Muscle layer of duodenum (tissue), 2 donors: ENCODE measurements at regions not wholly inside any gene's neighbourhood (a gene's known extent, or its start where the extent isn't known, plus 50 kb on each side); places are given as distances from the start of the nearest gene placed in this dataset.

Experiments
- H3K27ac ChIP-seq: one replicate; pipeline ENCODE4 v1.7.0; 2013; ENCODE audit warnings: mild to moderate bottlenecking, low read length
- H3K27me3 ChIP-seq: one replicate; pipeline ENCODE4 v1.7.0; 2013; ENCODE audit warnings: low read depth, mild to moderate bottlenecking, control low read depth, low read length
- H3K36me3 ChIP-seq, 2 donors: one replicate each; pipeline ENCODE4 v1.7.0; 2013; ENCODE audit warnings: low read length in 2 of 2, control low read depth in 1 of 2, mild to moderate bottlenecking in 1 of 2; ENCODE audit not compliant: insufficient read depth in 2 of 2, control insufficient read depth in 1 of 2
- H3K4me1 ChIP-seq, 2 donors: one replicate each; pipeline ENCODE4 v1.7.0; 2013; ENCODE audit warnings: low read length in 2 of 2, mild to moderate bottlenecking in 2 of 2, control low read depth in 1 of 2, moderate library complexity in 1 of 2; ENCODE audit not compliant: insufficient read depth in 2 of 2, control insufficient read depth in 1 of 2
- H3K4me3 ChIP-seq, 2 donors: one replicate each; pipeline ENCODE4 v1.7.0; 2013; ENCODE audit warnings: low read length in 2 of 2, low read depth in 1 of 2, mild to moderate bottlenecking in 1 of 2
- H3K9me3 ChIP-seq, 2 donors: one replicate each; pipeline ENCODE4 v1.7.0; 2013; ENCODE audit warnings: low read length in 2 of 2, control low read depth in 1 of 2, mild to moderate bottlenecking in 1 of 2; ENCODE audit not compliant: control insufficient read depth in 1 of 2
- donor health status: healthy.

DNA sequence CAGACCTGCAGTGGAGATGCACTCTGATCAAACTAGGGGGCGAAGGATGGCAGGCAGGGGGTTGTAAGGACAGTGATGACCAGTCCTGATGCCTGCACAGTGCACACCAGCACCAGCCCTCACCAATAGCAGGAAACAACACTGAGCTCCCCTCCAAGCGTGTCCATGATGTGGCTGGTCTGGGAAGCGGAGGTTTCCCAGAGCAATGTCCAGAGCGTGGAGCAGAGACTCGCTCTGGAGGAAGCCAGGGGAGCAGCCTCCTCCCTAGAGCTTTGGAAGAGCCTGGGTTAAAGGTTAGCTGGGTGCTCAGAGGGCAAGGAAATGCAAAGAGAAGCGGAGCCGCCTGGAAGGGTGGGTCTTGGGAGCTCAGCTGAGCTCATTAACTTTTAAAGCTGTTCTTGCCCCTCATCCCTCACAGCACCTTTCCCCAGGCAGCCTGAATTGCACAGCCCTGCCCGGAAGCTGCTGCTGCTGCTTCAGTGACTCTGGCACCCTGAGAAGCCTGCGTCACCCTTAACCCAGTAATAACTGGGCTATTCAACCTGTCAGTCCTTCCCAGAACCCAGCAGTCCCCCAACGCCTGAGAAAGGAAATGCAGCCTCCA, 162.2 kb upstream of the RAB4A start:
- Histone ChIP-seq H3K4me3 (no peak overlapping the region), H3K27me3 (no peaks in the 10 kb centered on the region), H3K27ac (no peak overlapping the region), H3K4me1 (peaks cover 3 to 4% of the 10 kb centered on the region in 2 donors), H3K36me3 (no peaks in the 10 kb centered on the region), H3K9me3 (no peaks in the 10 kb centered on the region)

DNA sequence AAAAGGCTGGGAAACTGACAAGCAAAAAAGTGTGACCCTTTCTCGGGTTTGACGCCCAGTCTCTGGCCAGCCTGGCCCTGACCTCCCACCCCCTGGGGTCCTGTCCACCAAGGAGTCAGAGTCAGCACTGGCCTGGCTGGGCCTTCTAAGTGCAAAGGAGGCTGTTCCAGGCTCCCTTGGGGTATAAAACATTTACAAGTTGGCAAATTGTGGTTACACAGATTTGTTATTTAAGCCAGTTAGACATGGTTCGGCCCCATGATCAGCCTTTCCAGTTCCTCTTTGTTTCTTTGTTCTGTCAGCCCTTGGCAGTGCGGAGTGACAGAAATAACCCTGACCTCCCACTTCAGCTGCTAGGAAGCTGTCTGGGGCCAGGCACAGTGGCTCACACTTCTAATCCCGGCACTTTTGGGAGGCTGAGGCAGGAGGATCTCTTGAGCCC, 161.6 kb upstream of the RAB4A start:
- H3K27me3 ChIP-seq, result no peaks in the 10 kb centered on the region
- peak overlapping the region; percentile 20 for H3K27ac ChIP-seq
- H3K4me1 ChIP-seq, result peaks cover 3 to 6% of the 10 kb centered on the region in 2 donors
- no peaks in the 10 kb centered on the region for H3K36me3 ChIP-seq
- H3K4me3 ChIP-seq, result no peak overlapping the region
- no peaks in the 10 kb centered on the region for H3K9me3 ChIP-seq

DNA sequence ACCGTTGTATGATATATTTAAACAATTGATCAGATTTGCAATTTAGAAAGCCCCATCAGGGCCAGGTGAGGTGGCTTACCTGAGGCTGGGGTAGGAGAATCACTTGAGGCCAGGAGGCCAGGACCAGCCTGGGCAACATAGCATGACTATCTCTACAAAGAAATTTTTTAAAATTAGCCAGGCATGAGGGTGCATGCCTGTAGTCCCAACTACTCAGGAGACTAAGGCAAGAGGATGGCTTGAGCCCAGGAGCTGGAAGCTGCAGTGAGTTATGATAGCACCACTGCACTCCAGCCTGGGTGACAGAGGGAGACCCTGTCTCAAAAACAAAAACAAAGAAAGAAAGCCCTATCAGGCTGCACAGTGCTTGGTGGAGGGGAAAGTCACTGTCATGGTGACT, 159.9 kb upstream of the RAB4A start:
- no peak overlapping the region for H3K4me3 ChIP-seq
- H3K27ac ChIP-seq, result no peak overlapping the region
- no peaks in the 10 kb centered on the region for H3K36me3 ChIP-seq
- no peaks in the 10 kb centered on the region for H3K27me3 ChIP-seq
- no peaks in the 10 kb centered on the region for H3K9me3 ChIP-seq
- H3K4me1 ChIP-seq, result peaks cover 3 to 14% of the 10 kb centered on the region in 2 donors

DNA sequence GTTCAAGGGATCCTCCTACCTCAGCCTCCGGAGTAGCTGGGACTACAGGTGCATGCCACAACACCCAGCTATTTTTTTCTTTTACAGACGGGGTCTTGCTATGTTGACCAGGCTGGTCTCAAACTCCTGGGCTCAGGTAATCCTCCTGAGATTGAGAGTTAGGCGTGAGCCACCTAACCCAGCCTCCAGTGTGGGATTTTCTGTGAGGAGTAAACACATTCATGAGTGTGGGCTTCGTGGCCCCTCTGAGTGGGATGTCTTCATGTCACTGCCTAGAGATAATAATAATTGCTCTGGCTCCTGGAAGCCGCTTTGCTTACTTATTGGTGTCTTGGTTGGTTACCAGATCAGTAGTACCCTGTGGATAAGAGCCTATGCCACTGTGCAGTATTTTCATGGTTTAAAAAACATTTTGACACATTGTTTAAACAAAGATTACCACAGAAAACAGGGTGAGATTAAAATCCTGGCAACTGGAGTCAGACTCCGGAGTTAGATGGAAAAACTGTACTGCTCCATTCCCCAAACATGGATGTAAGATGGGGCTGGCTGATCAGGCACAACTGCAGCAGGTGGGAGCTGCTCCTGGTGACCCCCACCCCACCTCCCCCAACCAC, 159.1 kb upstream of the RAB4A start:
- Histone ChIP-seq H3K9me3 (no peaks in the 10 kb centered on the region), H3K4me3 (no peak overlapping the region), H3K27ac (no peak overlapping the region), H3K27me3 (no peaks in the 10 kb centered on the region), H3K36me3 (no peaks in the 10 kb centered on the region), H3K4me1 (peaks cover 3 to 17% of the 10 kb centered on the region in 2 donors)

DNA sequence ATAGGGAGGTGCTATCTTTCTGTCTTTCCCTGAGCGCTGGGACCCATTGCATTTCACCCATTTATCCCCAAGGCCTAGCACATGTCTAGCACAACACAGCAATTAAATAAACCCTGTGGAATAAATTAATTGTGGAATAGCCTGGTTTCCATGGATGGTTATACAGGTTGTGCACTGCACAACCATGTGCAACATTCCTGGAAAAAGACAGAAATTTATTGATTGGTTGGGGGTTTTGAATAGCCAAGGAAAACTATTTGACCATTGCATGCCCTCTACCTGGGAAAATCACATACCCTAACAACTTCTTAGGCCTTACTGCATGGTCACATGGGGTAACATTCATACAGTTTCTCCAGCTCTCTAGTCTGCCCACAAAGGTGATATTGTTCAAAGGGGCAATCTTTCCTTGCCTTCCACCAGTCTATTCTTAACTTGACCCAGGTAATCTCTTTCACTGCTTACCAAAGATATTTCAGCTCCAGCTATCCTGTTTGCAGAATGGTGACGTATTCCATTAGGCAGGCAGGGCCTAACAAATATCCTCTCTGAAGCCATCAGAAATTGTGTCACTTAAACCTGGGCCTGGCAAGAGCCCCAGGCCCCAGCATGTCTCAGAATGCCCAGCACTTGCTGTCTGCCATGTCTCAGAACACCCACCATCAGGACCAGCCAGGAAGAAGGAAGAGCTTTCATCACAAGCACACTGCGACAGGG, 157.9 kb upstream of the RAB4A start:
- Histone ChIP-seq H3K27ac (no peak overlapping the region), H3K4me3 (no peak overlapping the region), H3K36me3 (no peaks in the 10 kb centered on the region), H3K9me3 (no peaks in the 10 kb centered on the region), H3K27me3 (no peaks in the 10 kb centered on the region), H3K4me1 (peaks cover 10 to 23% of the 10 kb centered on the region in 2 donors)

DNA sequence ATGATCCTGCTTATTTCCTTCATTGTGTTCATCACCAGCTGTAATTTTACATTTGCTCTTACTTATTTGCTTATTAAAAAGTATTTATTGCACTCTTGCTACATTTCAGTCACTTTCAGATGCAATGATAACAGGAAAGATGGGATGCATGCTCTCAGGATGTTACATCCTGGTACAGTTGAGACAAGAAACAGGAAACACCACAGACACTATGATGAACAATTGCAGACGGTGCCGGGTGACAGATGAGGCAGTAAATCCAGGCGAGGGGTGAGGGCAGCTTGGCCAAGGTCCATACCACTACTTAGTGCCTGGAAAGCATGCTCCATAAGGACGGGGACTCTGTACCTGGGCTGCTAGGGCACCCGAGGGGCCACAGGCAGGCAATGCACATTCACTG, 156.6 kb upstream of the RAB4A start:
- H3K9me3 ChIP-seq, result no peaks in the 10 kb centered on the region
- no peak overlapping the region for H3K27ac ChIP-seq
- H3K36me3 ChIP-seq, result no peaks in the 10 kb centered on the region
- no peak overlapping the region for H3K4me3 ChIP-seq
- H3K4me1 ChIP-seq, result peaks cover 8 to 19% of the 10 kb centered on the region in 2 donors
- no peaks in the 10 kb centered on the region for H3K27me3 ChIP-seq

DNA sequence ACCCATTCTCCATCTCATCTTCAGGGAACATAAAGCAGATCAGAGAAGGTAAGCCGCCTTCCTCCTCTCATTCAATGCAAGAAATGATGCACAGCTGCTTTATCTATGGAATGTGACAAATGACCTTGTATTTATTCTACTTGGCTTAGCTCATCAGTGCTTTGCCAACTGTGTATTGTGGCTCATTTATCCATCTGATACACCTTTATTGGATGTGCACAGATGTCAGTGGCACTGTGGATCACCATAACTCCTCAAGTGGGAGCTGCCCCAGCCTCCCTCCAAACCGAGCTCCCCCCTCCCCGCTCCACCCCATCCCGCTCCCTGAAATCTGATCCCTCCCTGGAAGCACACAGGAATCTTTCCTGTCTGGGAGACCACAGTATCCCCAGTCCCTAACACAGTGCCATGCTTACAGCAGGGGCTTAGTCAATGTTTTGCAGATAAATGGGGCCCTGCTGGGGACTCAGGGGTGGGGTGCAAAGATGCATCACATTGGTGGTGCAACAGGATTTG, 156.0 kb upstream of the RAB4A start:
- no peaks in the 10 kb centered on the region for H3K27me3 ChIP-seq
- H3K4me1 ChIP-seq, result peaks cover 7 to 19% of the 10 kb centered on the region in 2 donors
- H3K36me3 ChIP-seq, result no peaks in the 10 kb centered on the region
- no peaks in the 10 kb centered on the region for H3K9me3 ChIP-seq
- H3K4me3 ChIP-seq, result peak overlapping the region in 1 of 2 donors; percentile 15
- H3K27ac ChIP-seq, result no peak overlapping the region

DNA sequence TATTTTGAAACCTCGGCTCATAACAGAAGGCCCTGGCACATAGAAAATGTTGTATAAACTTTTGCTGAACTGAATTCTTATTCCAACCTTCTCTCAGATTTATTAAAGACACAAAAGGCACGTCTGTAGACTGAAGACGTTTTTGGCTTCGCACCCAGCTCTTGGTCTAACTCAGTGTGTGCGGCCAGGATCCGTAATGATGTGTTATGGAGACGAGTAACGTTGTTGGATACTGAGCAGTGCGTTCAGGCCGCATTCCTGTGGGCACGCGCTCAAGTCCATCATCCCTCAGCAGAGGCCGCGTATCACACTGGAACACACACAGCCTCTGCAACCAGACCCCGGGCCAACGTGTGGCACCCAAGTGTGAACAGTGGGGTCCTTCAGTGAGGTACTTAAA, 154.8 kb upstream of the RAB4A start:
- Histone ChIP-seq H3K4me1 (peaks cover 7 to 19% of the 10 kb centered on the region in 2 donors), H3K36me3 (no peaks in the 10 kb centered on the region), H3K4me3 (no peak overlapping the region), H3K27ac (peak overlapping the region; percentile 52), H3K27me3 (no peaks in the 10 kb centered on the region), H3K9me3 (no peaks in the 10 kb centered on the region)

DNA sequence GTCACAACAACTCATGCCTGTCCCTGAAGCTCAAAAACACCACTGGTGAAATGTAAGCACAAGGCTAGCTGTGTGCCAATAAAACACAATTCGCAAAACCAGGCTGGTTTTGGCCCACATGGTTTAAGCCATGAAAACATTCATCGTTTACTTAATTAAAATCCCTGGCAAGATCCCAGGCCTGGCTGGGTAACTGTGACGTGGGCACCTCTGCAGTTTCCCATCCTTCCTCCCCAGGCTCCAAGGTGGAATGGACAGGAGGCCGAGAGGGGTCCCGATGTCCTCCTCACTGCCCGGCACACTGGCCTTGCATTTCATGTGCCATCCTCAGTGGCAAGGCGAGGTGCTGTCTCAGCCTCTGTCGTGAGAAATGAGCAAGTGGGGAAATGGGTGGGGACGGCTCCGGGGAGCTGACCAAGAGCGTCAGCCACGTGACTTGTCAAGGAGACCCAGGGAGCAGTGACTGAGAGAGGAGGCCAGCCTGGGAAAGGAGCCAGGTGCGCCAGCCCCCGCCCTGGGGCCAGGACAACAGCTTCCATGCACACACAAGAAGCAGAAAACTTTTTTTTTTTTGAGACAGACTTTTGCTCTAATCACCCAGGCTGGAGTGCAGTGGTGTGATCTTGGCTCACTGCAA, 153.1 kb upstream of the RAB4A start:
- Histone ChIP-seq H3K27ac (no peak overlapping the region), H3K27me3 (no peaks in the 10 kb centered on the region), H3K4me3 (no peak overlapping the region)

DNA sequence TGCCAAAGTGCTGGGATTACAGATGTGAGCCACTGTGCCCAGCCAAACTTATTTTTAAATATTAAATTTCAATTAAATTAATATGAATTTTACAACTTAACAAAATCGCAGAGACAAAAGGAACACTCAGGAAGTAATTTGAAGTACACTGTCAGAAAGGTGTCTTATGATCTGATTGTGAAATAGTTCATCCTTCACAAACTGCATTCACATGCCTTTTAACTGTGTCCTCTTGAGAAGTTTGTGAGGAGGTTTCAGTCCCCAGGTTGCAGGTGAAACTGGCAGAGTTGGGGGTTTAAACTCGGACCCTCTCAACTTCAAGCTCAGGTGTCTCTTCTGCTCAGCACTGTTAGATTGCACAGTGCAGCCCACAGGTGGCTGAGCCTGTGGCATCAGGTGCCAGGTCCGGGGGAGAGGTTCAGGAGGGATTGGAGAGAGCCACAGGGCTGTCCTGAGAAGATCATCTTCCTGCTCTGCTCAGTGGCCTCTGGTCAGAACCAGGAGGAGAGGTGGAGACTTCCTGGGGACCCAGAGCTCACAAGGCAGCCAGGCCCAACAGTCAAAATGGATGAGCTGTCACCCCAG, 152.3 kb upstream of the RAB4A start:
- no peaks in the 10 kb centered on the region for H3K27me3 ChIP-seq
- H3K36me3 ChIP-seq, result no peaks in the 10 kb centered on the region
- H3K27ac ChIP-seq, result no peak overlapping the region
- H3K4me1 ChIP-seq, result peaks cover 7 to 19% of the 10 kb centered on the region in 2 donors
- H3K9me3 ChIP-seq, result no peaks in the 10 kb centered on the region
- no peak overlapping the region for H3K4me3 ChIP-seq

More for the DNA sequence above, 153.1 kb upstream of the RAB4A start:
- Histone ChIP-seq H3K4me1 (peaks cover 7 to 19% of the 10 kb centered on the region in 2 donors), H3K36me3 (no peaks in the 10 kb centered on the region), H3K9me3 (no peaks in the 10 kb centered on the region)

DNA sequence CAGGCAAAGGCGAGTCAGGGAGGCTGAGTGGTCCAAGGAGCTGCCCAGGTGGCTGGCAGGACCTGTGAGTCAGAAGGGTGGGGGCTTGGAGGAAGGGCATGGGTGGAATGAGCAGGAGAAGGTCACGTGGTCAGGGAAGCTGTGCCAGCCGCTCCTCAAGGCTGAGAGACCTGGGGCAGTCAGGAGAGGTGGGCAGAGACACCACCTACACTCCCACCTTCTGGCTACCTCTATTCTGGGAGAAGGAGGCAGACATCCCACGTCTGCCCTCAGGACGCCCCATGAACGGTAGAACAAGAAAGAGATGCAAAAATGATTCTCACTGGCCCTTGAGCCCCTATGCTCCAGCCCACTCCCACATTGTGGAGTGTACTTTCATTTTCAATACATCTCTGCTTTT, 151.8 kb upstream of the RAB4A start:
- peaks cover 7 to 19% of the 10 kb centered on the region in 2 donors for H3K4me1 ChIP-seq
- H3K4me3 ChIP-seq, result no peak overlapping the region
- H3K36me3 ChIP-seq, result no peaks in the 10 kb centered on the region
- no peaks in the 10 kb centered on the region for H3K27me3 ChIP-seq
- no peak overlapping the region for H3K27ac ChIP-seq
- no peaks in the 10 kb centered on the region for H3K9me3 ChIP-seq
